Medulla oblongata (tissue), 1 donor: ENCODE measurements at regions not wholly inside any gene's neighbourhood (a gene's known extent, or its start where the extent isn't known, plus 50 kb on each side); places are given as distances from the start of the nearest gene placed in this dataset.
"Not testable (repeated sequence)": the region's sequence is repeated elsewhere in the genome, so short reads cannot be mapped to it uniquely, and the experiment has no call there.

ENCODE experiments used
- DNase-seq: peaks from one replicate; pipeline ENCODE4 v3.0.0-alpha.2; 2015; ENCODE audit errors: extremely low spot score

DNA sequence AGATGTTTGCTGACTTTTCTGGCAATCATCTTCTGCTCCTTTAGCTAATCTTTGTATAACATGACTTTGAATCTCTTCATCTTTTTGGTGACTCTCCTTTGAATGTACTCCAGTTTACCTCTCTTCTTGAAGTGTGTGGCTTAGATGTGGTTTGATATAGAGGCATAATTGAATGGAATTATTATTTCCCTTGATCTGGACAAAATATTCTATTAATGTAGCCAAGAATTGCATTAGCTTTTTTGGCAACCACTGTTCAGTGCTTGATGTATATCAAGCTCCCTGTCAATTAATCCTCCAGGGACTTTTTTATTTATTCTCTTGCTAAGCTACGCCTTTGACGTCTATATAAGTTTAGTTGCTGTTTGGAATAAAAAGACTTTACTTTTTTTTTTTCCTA lies 490.8 kb downstream of the PCDH20 start:
- no peak for DNase-seq

DNA sequence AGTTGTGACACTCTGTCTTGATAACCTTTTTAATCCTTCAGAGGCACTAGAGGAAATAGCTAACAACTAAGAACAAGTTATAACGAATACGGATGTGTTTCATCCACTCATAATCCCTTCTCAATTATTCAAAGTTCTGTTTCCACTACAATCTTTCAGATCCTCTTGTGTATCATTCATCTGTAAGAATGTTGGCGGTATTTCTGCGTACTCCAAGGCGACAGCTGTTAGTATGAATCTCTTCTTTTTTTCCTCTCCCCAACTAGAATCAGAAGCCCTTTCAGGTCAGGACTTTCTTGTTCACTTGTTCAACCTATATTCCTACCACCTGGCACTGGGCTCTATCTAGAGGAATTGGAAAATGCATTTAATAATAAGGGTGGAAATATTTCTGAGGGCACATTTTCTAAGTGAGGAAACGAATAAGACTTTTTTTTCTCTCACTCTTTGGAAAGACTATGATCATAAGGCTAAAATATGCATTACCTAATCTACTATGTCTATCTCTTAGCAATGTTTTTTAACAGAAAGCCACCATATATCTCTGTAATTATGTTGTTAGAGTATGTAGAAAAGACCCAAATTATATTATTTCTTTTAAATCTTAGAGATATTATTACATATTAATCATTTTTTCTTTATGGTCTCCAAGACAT lies 492.9 kb downstream of the PCDH20 start:
- no peak for DNase-seq

DNA sequence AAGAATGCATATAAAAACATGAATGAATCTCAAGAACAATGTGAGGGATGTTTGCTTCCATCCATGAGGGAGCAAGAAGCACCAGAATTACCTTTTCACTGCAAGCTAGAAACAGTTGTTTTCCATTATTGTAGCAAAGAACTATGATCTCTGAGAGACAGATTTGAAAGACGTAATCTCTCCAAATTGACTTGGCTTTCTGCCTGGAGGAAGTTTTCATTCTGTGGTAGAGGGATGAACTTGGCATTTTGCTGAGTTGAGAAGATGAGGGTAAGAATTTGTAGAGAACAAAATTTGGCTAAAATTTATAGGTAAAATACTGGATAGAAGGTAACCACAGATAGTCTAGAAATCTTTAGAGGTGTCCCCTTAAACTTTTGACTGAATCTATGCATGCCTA lies 496.8 kb downstream of the TDRD3 start:
- DNase-seq: no peak

DNA sequence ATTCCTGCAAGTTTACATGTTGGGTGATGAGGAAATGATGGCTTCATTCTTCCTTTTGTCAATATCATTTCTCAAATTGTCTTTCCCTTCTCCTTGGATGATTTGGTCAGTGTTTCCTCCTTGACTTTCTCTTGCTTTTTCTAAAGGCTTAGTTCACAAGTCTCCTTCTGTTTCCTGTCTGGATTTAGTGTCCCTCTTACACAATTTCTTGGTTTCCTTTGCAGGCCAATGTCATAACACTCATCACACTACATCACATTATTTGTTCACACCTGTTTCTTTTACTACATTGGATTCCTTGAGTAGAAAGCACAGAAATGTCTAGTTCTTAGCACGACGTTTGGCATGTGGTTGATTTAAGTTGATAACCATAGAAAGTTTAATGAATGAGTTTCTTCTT lies 490.7 kb downstream of the TDRD3 start:
- no peak for DNase-seq

DNA sequence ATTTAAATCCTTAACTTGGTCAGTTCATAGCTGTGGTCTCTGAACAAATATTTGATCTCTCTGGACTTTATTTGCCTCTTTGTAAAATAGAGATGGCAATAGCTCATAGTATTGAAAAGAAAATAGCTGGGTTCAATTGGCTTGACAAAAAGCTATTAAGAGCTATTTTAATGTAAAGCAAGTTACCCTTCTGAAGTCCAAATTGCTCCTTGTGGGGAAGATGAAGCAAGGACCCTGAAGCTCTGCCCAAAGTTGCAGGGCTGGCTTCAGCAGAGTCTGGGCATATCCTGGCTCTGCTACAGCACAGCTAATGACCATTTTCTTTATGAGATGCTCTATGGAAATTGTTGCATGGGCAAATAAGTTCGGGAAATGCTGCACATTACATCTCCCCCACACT lies 484.5 kb downstream of the TDRD3 start:
- no peak for DNase-seq

DNA sequence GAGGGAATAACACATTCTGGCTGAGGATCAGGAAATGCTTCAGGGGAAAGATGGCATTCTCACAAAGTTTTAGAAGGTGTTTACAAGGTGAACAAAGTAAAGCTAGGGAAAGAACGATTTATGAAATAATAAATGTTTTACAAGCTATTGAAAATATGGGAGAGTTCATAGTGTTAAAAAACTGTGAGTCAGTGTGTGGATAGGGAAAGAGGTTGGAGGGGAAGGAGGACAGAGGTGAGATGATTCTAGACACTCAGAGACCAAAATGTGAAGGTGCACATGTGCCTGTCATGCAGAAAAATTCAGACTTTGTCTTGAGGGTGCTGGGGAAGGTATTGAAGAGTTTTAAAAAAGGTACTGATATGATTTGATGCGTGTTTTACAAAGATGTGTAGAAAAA lies 476.1 kb downstream of the TDRD3 start:
- no peak for DNase-seq

DNA sequence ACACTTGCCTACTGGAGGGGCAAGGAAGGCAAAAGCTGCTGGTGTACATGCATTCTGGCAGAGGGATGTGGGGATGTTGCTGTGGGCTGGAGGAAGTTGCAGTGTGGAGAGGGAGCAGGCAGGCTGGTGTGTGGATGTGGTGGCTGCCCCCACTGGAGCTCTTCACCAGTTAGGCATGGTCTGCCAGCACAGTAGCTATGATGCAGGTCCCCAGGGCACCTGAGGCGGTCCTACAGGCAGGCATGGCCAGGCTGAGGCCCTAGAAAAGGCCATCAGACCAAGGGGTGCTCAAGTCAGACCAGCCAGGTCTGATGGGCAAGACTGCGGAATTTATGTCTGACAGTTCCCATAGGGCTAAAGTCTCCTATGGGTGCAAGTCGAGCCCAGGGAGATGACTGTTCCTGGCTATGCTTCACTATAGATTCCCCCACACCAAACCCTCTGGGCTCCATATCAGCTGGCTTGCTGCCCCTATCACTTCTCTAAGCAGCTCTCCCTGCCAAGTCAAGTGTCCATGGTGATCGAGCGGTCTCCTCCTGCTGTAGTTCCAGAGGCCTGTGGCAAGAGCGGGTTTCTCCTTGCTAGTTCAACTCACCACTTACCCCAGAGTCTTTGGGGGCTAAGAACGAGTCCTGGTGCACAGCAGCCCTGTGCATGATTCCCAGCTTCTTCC lies 473.1 kb downstream of the TDRD3 start:
- no peak for DNase-seq

DNA sequence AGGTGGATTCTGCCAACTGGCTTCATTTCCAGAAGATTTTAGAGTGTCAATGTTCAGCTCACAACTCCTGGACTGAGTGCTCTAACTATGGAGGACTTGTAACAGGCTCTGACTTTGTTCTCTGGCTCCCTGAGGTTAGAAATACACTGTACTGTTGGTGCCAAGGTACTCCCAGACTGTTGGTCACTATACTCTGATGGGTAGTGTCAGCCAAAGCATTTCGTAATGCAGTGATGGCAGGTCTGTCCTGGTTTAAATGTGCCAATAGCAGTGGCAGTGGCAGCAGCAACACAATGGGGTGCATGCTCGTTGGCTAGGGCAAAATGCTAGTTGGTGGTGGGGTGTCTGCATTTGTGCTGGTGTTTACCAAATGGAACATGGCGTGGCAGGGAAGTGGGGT lies 472.2 kb downstream of the TDRD3 start:
- DNase-seq: no peak

DNA sequence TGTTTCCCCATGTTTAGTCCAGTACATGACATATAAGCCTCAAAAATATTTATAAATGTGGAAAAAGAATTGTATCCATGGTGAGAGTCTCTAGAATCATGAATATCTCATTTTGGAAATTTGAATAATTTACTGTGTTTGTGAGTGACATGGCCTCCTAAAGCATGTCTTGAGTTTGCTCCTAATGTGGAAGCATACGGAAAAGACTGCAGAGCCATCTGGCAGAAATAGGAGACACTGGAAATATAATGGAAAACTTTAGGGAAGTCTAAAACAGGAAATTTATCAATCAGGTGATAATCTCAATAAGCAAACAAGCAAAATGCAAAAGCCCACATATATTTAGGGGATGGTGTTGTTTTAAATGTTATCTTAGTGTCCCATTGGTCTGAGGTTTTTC lies 465.0 kb downstream of the TDRD3 start:
- DNase-seq: no peak

DNA sequence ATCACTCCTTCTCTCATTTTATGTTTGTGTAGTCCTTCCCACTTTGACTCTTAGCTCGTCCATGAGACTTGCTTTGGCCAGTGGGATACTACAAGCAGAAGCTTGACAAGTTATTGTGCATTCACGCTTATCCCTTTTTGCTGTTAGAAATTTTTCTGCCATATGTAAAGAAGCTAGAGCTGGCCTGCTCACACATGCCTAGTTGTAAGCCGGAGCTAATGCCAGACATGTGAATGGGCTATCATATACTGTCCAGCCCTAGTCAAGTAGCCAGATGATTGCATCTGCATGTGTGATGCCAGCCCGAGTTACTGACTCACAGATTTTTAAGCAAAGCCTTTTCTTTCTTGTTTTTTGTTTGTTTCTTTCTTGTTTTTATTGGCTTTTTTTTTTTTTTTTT lies 460.7 kb downstream of the TDRD3 start:
- DNase-seq: no peak

DNA sequence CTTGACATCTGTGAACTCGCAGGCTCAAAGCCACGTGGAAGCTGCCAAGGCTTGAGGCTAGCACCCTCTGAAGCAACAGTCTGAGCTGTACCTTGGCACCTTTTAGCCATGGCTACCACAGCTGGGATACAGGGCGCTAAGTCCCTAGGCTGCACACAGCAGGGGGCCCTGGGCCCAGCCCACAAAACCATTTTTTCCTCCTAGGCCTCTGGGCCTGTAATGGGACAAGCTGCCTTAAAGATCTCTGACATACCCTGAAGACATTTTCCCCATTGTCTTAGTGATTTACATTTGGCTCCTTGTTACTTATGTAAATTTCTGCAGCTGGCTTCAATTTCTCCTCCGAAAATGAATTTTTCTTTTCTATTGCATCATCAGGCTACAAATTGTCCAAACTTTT lies 455.9 kb downstream of the TDRD3 start:
- no peak for DNase-seq

DNA sequence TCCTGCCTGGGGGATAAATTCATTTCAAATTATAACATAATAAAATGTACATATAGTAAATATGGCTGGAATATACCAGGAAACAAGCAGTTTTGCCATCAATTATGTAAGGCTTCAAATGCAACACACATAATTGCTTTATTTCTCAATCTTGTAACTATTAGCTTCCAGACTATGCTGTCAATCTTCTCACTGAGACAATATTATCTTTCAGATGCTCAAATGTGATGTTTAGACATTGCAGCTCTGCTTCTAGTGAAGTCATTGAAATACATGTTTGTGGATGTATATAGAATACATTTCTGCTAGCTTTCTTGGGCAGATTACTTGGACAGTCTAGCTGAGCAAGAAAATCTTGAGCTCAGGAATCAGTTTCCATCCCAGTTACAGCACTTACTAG lies 454.4 kb downstream of the TDRD3 start:
- no peak for DNase-seq

DNA sequence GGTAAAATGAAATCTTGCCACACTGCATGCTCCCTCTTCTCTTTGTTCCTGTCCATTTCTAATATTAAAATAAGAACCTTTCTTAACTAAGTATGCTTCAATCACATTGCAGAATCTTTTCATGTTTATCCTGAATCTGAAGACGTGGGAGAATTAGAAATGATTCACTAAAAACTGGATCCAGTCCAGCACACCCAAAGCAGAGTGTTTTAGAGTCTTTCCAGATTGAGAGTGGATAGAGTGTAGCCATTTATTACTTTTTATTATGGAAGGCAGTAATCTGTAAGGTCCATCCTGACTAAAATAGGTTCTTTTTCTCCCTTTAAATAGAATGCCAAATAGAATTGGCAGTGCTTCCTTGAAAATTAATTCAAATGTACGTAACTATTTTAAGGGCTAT lies 453.5 kb downstream of the TDRD3 start:
- no peak for DNase-seq

DNA sequence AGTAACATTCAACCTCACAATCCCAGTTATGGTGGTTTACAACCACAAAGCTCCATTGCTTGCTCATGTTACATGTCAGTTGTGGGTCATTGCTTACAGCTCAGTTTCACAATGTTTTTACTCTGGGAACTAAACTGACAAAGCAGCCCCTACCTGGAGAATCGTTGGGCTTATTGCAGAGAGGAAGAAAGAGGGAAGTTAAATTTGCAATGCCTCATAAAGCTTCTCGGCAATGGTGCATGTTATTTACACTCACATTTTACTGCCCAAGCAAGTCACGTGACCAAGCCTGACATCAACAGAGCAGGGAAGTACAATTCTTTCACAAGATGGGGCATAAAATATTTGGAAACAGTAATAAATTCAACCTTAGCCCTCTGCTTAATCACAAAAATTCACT lies 441.6 kb downstream of the TDRD3 start:
- no peak for DNase-seq

DNA sequence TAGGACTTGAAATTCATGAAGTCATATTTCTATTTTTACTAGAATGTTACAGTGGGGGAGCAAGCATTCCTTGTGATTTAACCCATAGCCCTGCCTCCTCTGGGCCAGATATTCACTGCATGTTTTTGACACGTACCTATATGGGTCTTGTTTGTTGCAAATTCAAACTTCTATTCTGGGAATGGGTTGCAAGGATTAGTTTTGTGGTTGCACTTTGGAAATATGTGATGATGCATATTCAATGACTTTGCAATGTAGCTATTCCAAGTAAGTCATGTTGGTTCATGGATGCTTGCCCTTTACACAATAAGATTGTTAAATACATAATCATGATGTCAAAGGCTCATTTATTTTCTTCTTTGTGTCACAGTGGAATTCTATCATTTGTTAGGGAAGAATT lies 440.8 kb downstream of the TDRD3 start:
- no peak for DNase-seq

DNA sequence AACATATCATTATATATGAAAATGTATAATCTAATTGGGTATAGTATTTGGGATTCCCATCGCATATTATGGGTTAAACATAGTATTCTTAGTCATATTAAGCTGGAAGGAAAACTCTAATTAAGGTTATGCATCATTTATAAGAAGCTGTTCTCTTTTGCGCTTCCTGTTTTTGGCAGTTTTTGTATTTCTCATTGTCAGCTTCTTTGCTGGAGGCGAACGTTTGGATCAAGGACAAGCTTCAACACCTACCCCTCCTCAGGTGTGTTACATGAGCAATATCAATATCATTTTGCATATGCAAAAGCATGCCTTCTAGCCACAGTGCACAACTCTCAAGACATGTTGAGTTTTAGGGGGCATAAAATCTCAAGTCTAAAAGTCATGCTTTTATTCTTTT lies 439.8 kb downstream of the TDRD3 start:
- no peak for DNase-seq

DNA sequence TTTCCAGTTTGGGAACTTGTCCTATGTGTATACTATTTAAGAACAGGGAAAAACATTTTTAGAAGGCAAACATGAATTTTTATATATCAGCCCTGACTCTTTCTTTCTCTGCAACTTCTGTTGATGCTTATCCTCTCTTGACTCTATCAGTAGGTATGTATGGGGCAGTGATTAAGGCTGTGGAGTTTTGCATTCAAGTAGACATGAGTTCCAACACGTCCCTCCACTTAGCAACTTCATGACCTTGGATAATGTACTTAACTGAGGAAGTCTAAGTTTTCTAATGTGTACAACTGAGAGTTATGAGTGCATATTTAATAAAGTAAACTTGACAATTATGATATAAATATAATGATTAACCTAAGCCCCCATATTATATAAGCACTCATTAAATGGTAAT lies 414.6 kb downstream of the TDRD3 start:
- no peak for DNase-seq

DNA sequence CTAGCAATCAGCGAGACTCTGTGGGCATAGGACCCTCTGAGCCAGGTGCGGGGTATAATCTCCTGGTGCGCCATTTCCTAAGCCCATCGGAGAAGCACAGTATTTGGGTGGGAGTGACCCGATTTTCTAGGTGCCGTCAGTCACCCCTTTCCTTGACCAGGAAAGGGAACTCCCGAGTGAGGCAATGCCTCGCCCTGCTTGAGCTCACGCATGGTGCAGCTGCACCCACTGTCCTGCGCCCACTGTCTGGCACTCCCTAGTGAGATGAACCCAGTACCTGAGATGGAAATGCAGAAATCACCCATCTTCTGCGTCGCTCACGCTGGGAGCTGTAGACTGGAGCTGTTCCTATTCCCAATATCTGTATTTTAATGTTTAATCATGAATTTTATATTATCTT lies 408.6 kb downstream of the TDRD3 start:
- not testable (repeated sequence) for DNase-seq

DNA sequence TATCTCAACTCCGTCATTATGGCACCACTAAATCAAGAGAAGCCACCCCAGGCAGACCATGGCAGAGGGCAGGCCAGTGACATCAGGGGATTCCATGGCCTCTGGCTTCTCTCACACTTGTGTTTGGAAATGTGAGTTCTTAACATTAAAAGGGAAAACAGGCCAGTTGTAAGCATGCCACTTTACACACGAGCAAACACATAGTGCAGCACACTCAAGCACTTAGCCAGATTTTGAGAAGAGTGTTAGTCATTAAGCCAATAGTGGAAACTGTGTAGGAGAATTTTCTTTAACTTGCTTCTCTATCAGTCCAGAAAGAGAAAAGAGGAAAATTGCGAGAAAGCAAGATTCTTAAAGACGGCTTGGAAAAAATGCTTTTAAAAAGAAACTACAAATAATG lies 401.5 kb downstream of the TDRD3 start:
- no peak for DNase-seq

DNA sequence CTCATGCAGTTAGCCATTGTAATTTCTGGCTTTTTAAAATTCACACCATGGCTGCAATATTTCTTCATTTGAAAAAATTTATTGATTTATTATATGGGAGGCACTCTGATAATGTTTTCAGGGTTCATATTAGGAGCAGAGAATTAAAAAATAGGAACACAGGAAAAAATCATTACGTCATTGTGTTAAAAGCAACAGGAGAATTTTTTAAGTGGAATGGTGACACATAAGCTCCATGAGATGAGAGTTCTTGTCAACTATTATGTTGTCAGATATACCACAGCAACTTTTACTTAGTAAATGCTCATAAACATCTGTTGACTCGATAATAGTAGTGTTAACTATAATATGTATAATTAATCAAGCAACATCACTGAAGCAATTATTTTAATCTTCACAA lies 400.1 kb downstream of the TDRD3 start:
- no peak for DNase-seq

DNA sequence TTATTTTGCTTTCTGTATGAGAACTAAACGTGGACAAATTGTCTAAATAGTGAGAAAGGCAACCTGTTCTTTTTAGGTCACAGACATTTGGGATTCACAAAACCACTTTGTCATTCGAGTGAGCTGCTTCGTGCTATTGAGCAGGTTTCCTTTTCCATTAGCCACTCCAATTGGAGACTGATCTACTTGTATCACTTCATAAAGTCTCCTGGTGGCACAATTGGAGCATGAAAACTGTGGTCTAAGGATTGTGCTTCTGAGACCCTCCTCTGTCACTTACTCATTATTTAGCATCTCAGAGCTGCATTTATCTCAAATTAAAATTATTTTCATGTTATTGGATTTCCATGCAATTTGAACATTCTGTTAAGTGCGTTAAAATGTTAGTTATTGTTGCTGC lies 397.7 kb downstream of the TDRD3 start:
- no peak for DNase-seq

DNA sequence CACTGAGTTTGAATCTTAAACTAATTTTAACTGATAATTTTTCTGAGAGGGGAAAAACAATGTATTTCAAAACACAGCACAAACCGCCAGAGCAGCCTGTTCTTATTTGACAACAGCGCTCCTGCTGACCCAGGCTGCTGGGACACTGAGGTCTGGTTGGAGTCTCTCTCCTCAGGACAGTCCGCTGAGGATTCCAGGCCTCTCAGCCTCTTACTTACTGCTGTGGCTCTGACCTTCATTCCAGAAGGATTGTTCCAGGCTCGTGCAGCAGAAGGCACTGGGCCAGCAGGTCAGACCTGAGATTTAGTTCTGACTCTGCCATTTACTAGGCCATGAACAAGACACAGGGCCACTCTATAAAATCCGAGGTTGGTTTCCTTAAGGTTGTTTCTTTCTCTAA lies 393.6 kb downstream of the TDRD3 start:
- DNase-seq: no peak

DNA sequence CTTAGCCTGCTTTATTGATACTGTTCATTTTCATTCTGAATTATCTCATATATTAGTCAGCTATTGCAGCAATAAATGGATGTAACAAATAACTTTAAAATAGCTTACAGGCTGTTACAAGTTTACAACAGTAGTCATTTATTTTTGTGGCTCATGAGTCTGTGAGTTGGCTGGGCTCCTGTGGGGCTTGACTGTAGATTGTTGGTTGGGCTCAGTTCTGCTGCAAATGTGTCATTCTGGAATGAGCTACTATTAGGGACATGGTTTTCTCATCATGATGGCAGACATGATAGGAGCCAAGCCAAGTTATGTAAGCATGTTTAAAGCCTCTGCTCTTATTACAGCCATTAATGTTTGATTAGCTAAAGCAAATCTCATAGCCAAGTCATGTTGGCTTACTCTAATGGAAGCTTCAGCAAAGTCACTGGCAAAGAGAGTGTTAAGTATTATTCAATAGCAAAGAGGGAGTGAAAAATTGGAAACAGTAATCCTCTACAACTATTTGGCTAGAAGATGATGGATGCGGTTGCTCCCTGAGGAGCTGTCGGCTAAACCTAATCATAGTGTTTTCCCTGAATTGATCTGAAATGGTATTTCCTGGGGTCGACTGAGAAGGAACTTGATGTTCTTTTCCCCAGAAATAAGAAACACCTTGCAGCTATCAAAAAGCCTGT lies 391.3 kb downstream of the TDRD3 start:
- DNase-seq: no peak
